ENCODE measurements at regions not wholly inside any gene's neighbourhood (a gene's known extent, or its start where the extent isn't known, plus 50 kb on each side); places are given as distances from the start of the nearest gene placed in this dataset.
"Not testable (repeated sequence)": the region's sequence is repeated elsewhere in the genome, so short reads cannot be mapped to it uniquely, and the experiment has no call there.

DNA sequence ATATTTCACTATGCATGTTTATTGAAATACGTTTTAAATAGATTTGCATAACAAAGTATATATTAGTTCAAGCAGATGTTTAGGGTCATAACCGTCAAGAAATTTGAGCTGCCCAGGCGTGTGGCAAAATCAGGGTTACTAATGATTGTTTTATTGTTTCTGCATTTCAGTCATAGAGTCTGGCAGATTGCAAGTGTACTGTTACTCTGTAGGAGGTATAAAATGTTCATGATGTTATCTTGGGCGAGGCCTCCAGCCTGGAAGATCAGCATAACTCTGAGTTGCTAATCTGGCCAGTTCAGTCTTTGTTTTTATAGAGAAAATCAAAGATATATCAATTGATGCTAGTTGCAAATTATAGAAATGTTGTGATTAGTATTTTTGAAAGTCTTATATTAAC lies 410.9 kb downstream of the CHL1 start:
- TF ChIP-seq, protein P1, sequence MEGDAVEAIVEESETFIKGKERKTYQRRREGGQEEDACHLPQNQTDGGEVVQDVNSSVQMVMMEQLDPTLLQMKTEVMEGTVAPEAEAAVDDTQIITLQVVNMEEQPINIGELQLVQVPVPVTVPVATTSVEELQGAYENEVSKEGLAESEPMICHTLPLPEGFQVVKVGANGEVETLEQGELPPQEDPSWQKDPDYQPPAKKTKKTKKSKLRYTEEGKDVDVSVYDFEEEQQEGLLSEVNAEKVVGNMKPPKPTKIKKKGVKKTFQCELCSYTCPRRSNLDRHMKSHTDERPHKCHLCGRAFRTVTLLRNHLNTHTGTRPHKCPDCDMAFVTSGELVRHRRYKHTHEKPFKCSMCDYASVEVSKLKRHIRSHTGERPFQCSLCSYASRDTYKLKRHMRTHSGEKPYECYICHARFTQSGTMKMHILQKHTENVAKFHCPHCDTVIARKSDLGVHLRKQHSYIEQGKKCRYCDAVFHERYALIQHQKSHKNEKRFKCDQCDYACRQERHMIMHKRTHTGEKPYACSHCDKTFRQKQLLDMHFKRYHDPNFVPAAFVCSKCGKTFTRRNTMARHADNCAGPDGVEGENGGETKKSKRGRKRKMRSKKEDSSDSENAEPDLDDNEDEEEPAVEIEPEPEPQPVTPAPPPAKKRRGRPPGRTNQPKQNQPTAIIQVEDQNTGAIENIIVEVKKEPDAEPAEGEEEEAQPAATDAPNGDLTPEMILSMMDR (IDR thresholded peaks at IDR 0.05) = not testable (repeated sequence)
- not testable (repeated sequence) for TF ChIP-seq POLR2A, POLR2AphosphoS5 (IDR thresholded peaks at IDR 0.05)

Data from gastroesophageal sphincter (tissue), 3 donors.